ENCODE measurements at regions not wholly inside any gene's neighbourhood (a gene's known extent, or its start where the extent isn't known, plus 50 kb on each side); places are given as distances from the start of the nearest gene placed in this dataset.

DNA sequence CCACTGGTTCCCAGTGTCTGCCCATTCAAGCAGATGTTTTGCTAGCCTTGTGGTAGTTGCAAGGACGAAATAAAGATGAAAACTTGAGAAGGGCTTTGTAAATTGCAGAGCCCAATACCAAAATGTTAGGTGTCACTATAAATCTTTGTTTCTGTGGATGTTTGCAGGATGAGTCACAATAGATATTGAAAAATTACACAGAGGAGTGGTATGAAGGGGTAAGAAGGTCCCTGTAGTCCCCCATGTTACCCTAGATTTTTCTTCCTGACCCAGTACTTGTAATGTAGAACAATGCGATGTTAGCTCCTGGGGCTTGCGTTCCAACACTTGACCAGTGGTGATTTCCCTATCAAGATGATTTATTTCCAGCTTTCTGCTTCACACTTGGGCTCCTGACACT lies 102.6 kb upstream of the LYZL1 start:
- Histone ChIP-seq H3K79me2 (ENCODE audit: control insufficient read depth, insufficient read depth, low read length) (no peaks in the 10 kb centered on the region), H3K9me3 (replicated peaks; ENCODE audit: control insufficient read depth, insufficient read depth, low read depth, low read length) (no peaks in the 10 kb centered on the region), H3K9me1 (ENCODE audit: control insufficient read depth, insufficient read depth, low read length) (no peaks in the 10 kb centered on the region), H3K4me3 (no peak overlapping the region), H3K4me2 (ENCODE audit: insufficient read depth, low read length) (no peak overlapping the region), H2AFZ (ENCODE audit: low read depth, low read length) (no peak overlapping the region), H3K27ac (ENCODE audit: extremely low read depth, low read depth, low read length) (no peak overlapping the region), H4K20me1 (replicated peaks; ENCODE audit: control insufficient read depth, insufficient read depth, low read length) (no peaks in the 10 kb centered on the region), H3K27me3 (ENCODE audit: control insufficient read depth in 2 of 2, insufficient read depth in 2 of 2, low read length in 2 of 2) (peaks cover 7 to 10% of the 10 kb centered on the region in 2 experiments; a peak in 4 of 5 replicates), H3K4me1 (replicated peaks in 1 of 2; ENCODE audit: control insufficient read depth in 2 of 2, insufficient read depth in 2 of 2, low read length in 2 of 2) (no peaks in the 10 kb centered on the region), H3K9ac (ENCODE audit: insufficient read depth in 1 of 2, low read depth in 2 of 2, low read length in 2 of 2) (no peak overlapping the region), H3K36me3 (ENCODE audit: control insufficient read depth, insufficient read depth, low read length) (no peaks in the 10 kb centered on the region)
- no peak for ATAC-seq
- DNase-seq (ENCODE audit: extremely low read depth in 1 of 4, low spot score in 3 of 4): no peak
- ChIA-PET CTCF (ENCODE audit: low intra/inter-chr PET ratio) (no interaction called here), POLR2A (interaction anchor here (1.1 kb wide), 1 partner anchor 10 kb away, joined by 3 read pairs; no protein-coding TSS in a partner anchor)
- in situ Hi-C loops (cut with MboI) (no loop called here), intact Hi-C loops (cut with micrococcal nuclease) (no loop called here)
- FAIRE-seq: no peak
- 0% methylated on average over 3 of the region's 3 CpGs for WGBS (ENCODE audit: insufficient coverage, low coverage, missing lambda C conversion rate)
- no TSS peak for BruUV-seq (replicated peaks)
- TF ChIP-seq JUNB (CRISPR knock-in tag; conservative IDR thresholded peaks at IDR 0.05) (no peak), CBX1 (IDR thresholded peaks at IDR 0.05; ENCODE audit: low read depth) (no peak), TCF3 (CRISPR knock-in tag; IDR thresholded peaks at IDR 0.05) (no peak), TEAD4 (IDR thresholded peaks at IDR 0.05; ENCODE audit: low read length) (no peak), TEAD4 (CRISPR knock-in tag; IDR thresholded peaks at IDR 0.05; ENCODE audit: borderline replicate concordance) (no peak), SRSF7 (optimal IDR thresholded peaks at IDR 0.05; ENCODE audit: low read depth, low read length) (no peak), ZNF717 (CRISPR knock-in tag; IDR thresholded peaks at IDR 0.05) (no peak)
- TF ChIP-seq, protein P1, sequence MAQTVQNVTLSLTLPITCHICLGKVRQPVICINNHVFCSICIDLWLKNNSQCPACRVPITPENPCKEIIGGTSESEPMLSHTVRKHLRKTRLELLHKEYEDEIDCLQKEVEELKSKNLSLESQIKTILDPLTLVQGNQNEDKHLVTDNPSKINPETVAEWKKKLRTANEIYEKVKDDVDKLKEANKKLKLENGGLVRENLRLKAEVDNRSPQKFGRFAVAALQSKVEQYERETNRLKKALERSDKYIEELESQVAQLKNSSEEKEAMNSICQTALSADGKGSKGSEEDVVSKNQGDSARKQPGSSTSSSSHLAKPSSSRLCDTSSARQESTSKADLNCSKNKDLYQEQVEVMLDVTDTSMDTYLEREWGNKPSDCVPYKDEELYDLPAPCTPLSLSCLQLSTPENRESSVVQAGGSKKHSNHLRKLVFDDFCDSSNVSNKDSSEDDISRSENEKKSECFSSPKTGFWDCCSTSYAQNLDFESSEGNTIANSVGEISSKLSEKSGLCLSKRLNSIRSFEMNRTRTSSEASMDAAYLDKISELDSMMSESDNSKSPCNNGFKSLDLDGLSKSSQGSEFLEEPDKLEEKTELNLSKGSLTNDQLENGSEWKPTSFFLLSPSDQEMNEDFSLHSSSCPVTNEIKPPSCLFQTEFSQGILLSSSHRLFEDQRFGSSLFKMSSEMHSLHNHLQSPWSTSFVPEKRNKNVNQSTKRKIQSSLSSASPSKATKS (CRISPR knock-in tag; IDR thresholded peaks at IDR 0.05): no peak
- TF ChIP-seq, protein P2, sequence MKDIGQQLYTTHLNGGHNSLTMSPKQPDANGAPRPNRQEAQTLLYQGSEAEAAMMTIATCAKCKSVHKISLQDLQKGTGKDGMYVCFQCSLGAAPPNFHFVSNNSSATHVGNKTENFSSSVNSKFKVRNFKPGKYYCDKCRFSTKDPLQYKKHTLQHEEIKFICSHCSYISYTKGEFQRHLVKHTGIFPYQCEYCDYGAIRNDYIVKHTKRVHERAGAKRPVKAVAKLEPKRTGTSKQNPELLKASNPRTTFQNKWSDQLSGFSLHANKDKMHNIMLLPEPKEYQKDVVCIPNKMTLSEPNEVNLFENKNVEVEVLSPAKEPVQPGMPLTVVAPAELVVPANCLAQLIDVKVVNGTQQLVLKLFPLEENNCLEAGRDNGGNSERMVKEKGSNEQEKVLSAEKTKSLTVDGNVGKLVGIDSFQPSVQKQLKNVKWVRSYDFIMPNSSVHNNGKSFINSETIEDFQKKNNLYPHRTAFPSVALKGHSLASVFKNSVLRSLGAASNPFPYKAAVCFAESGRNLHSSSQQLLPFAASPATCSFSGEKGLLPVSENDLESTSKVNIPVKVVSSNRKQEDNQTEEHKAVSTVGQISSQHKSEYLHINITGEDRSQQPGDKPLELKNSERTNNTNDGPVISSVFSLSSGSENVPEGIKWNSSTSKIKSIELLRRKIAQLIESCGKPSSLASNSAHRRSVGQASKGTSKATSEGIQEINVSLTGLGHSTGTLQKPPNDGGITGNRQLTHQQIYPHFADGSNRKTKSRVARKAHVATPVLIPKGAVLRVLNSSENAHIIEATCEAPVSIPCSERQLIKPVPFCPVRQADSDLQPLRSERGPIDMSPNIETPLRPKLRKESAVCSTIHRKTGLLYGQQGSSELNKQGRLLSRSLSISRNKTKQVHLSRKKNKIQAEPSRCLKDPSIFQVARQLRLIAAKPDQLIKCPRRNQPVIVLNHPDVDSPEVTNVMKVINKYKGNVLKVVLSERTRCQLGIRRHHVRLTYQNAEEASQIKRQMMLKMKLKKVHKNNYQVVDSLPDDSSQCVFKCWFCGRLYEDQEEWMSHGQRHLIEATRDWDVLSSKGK (CRISPR knock-in tag; IDR thresholded peaks at IDR 0.05): no peak
